ENCODE measurements at regions not wholly inside any gene's neighbourhood (a gene's known extent, or its start where the extent isn't known, plus 50 kb on each side); places are given as distances from the start of the nearest gene placed in this dataset.
"Not testable (repeated sequence)": the region's sequence is repeated elsewhere in the genome, so short reads cannot be mapped to it uniquely, and the experiment has no call there.

GRCh38 chr3:56955492-56956111, 104.9 kb upstream of the SPATA12 start:
- no peak for DNase-seq
- POLR2A ChIA-PET, result no interaction called here
- no peak overlapping the region for H3K27ac Mint-ChIP-seq
- H3K36me3 Mint-ChIP-seq (ENCODE audit: low read depth), result no peaks in the 10 kb centered on the region
- CTCF ChIA-PET, result no interaction called here
- H3K4me1 Mint-ChIP-seq (ENCODE audit: low read depth), result peaks cover 4% of the 10 kb centered on the region
- no peaks in the 10 kb centered on the region for H3K27me3 Mint-ChIP-seq (ENCODE audit: low read depth)
- H3K4me3 Mint-ChIP-seq, result no peak overlapping the region
- H3K9me3 Mint-ChIP-seq (ENCODE audit: insufficient read depth), result no peaks in the 10 kb centered on the region
- no peak for ATAC-seq

- DNase-seq, result no peak
- H3K4me1 Mint-ChIP-seq (ENCODE audit: low read depth), result peaks cover 4% of the 10 kb centered on the region
- H3K9me3 Mint-ChIP-seq (ENCODE audit: insufficient read depth), result no peaks in the 10 kb centered on the region
- no peaks in the 10 kb centered on the region for H3K36me3 Mint-ChIP-seq (ENCODE audit: low read depth)
- H3K4me3 Mint-ChIP-seq, result no peak overlapping the region
- H3K27me3 Mint-ChIP-seq (ENCODE audit: low read depth), result no peaks in the 10 kb centered on the region
- H3K27ac Mint-ChIP-seq, result no peak overlapping the region
- CTCF ChIA-PET, result interaction anchor here (1.2 to 1.4 kb wide), 2 partner anchors 10 to 42 kb away, joined by 3 read pairs; no protein-coding TSS in a partner anchor
- no peak for ATAC-seq
- POLR2A ChIA-PET, result no interaction called here
These were observed 106.3 kb upstream of the SPATA12 start for GRCh38 chr3:56954125-56954524.

- ATAC-seq (no peak), DNase-seq (no peak)
- Mint-ChIP-seq H3K4me1 (ENCODE audit: low read depth) (no peaks in the 10 kb centered on the region), H3K27me3 (ENCODE audit: low read depth) (no peaks in the 10 kb centered on the region), H3K36me3 (ENCODE audit: low read depth) (no peaks in the 10 kb centered on the region), H3K4me3 (no peak overlapping the region), H3K27ac (no peak overlapping the region), H3K9me3 (ENCODE audit: insufficient read depth) (no peaks in the 10 kb centered on the region)
- CTCF ChIA-PET, result interaction anchor here (1.2 to 1.5 kb wide), 2 partner anchors 18 to 43 kb away, joined by 3 read pairs; no protein-coding TSS in a partner anchor
- POLR2A ChIA-PET, result no interaction called here
These were observed 107.6 kb upstream of the SPATA12 start for GRCh38 chr3:56952846-56953245.

- Mint-ChIP-seq H3K36me3 (ENCODE audit: low read depth) (peaks cover under 1% of the 10 kb centered on the region), H3K4me3 (no peak overlapping the region), H3K27me3 (ENCODE audit: low read depth) (no peaks in the 10 kb centered on the region), H3K27ac (no peak overlapping the region), H3K4me1 (ENCODE audit: low read depth) (no peaks in the 10 kb centered on the region), H3K9me3 (ENCODE audit: insufficient read depth) (no peaks in the 10 kb centered on the region)
- DNase-seq (no peak), ATAC-seq (no peak)
- ChIA-PET CTCF (interaction anchor here (1.5 kb wide), 1 partner anchor 19 kb away, joined by 3 read pairs; no protein-coding TSS in a partner anchor), POLR2A (no interaction called here)
These were observed 108.4 kb upstream of the SPATA12 start for GRCh38 chr3:56952061-56952460.

- no peak overlapping the region for H3K27ac Mint-ChIP-seq
- CTCF ChIA-PET, result interaction anchor here (1.5 kb wide), 1 partner anchor 20 kb away, joined by 3 read pairs; no protein-coding TSS in a partner anchor
- no peaks in the 10 kb centered on the region for H3K4me1 Mint-ChIP-seq (ENCODE audit: low read depth)
- H3K9me3 Mint-ChIP-seq (ENCODE audit: insufficient read depth), result no peaks in the 10 kb centered on the region
- DNase-seq, result no peak
- H3K27me3 Mint-ChIP-seq (ENCODE audit: low read depth), result no peaks in the 10 kb centered on the region
- POLR2A ChIA-PET, result no interaction called here
- H3K4me3 Mint-ChIP-seq, result no peak overlapping the region
- peaks cover 5% of the 10 kb centered on the region for H3K36me3 Mint-ChIP-seq (ENCODE audit: low read depth)
- ATAC-seq, result no peak
These were observed 109.1 kb upstream of the SPATA12 start for GRCh38 chr3:56951366-56951765.

- CTCF ChIA-PET, result interaction anchor here (0.6 to 1.7 kb wide), 3 partner anchors 9 to 144 kb away, joined by 3 read pairs; partner anchors contain the start of gene ARHGEF3
- H3K27ac Mint-ChIP-seq; DNase-seq; H3K4me3 Mint-ChIP-seq; POLR2A ChIA-PET; H3K9me3 Mint-ChIP-seq (ENCODE audit: insufficient read depth); H3K27me3 Mint-ChIP-seq (ENCODE audit: low read depth); ATAC-seq: not testable (repeated sequence)
- peaks cover 14% of the 10 kb centered on the region for H3K36me3 Mint-ChIP-seq (ENCODE audit: low read depth)
- peaks cover 19% of the 10 kb centered on the region for H3K4me1 Mint-ChIP-seq (ENCODE audit: low read depth)
These were observed 115.1 kb upstream of the SPATA12 start for GRCh38 chr3:56945378-56945777.

- POLR2A ChIA-PET, result interaction anchor here (0.6 to 1.1 kb wide), 3 partner anchors 27 to 88 kb away, joined by 3 to 7 read pairs (median 3); no protein-coding TSS in a partner anchor
These were observed 117.9 kb upstream of the SPATA12 start for GRCh38 chr3:56942523-56942922.

GRCh38 chr3:56940976-56941375, 119.5 kb upstream of the SPATA12 start:
- Mint-ChIP-seq H3K27ac (no peak overlapping the region), H3K36me3 (ENCODE audit: low read depth) (peaks cover 8% of the 10 kb centered on the region), H3K9me3 (ENCODE audit: insufficient read depth) (no peaks in the 10 kb centered on the region), H3K4me1 (ENCODE audit: low read depth) (peaks cover 26% of the 10 kb centered on the region), H3K27me3 (ENCODE audit: low read depth) (no peaks in the 10 kb centered on the region), H3K4me3 (no peak overlapping the region)
- ChIA-PET POLR2A (no interaction called here), CTCF (interaction anchor here (1.4 kb wide), 1 partner anchor 48 kb away, joined by 4 read pairs; no protein-coding TSS in a partner anchor)
- DNase-seq (no peak), ATAC-seq (no peak)

More at GRCh38 chr3:56942523-56942922, 117.9 kb upstream of the SPATA12 start:
- DNase-seq, result no peak
- Mint-ChIP-seq H3K27me3 (ENCODE audit: low read depth) (no peaks in the 10 kb centered on the region), H3K4me3 (no peak overlapping the region), H3K27ac (no peak overlapping the region), H3K36me3 (ENCODE audit: low read depth) (peaks cover 14% of the 10 kb centered on the region), H3K4me1 (ENCODE audit: low read depth) (peaks cover 23% of the 10 kb centered on the region), H3K9me3 (ENCODE audit: insufficient read depth) (no peaks in the 10 kb centered on the region)
- ATAC-seq, result no peak
- CTCF ChIA-PET, result interaction anchor here (0.6 to 2.1 kb wide), 7 partner anchors 26 to 196 kb away, joined by 3 to 7 read pairs (median 3); no protein-coding TSS in a partner anchor

GRCh38 chr3:56940321-56940720, 120.1 kb upstream of the SPATA12 start:
- no peak overlapping the region for H3K4me3 Mint-ChIP-seq
- CTCF ChIA-PET, result interaction anchor here (1.4 kb wide), 1 partner anchor 48 kb away, joined by 4 read pairs; no protein-coding TSS in a partner anchor
- no peak overlapping the region for H3K27ac Mint-ChIP-seq
- POLR2A ChIA-PET, result no interaction called here
- ATAC-seq (no peak), DNase-seq (no peak)
- H3K36me3 Mint-ChIP-seq (ENCODE audit: low read depth), result peaks cover 8% of the 10 kb centered on the region
- H3K9me3 Mint-ChIP-seq (ENCODE audit: insufficient read depth), result no peaks in the 10 kb centered on the region
- H3K27me3 Mint-ChIP-seq (ENCODE audit: low read depth), result no peaks in the 10 kb centered on the region
- peaks cover 25% of the 10 kb centered on the region for H3K4me1 Mint-ChIP-seq (ENCODE audit: low read depth)

GRCh38 chr3:56939834-56940233, 120.6 kb upstream of the SPATA12 start:
- peaks cover 21% of the 10 kb centered on the region for H3K4me1 Mint-ChIP-seq (ENCODE audit: low read depth)
- no peaks in the 10 kb centered on the region for H3K9me3 Mint-ChIP-seq (ENCODE audit: insufficient read depth)
- no peaks in the 10 kb centered on the region for H3K27me3 Mint-ChIP-seq (ENCODE audit: low read depth)
- ATAC-seq, result no peak
- POLR2A ChIA-PET, result no interaction called here
- DNase-seq, result no peak
- H3K36me3 Mint-ChIP-seq (ENCODE audit: low read depth), result peaks cover 3% of the 10 kb centered on the region
- no peak overlapping the region for H3K27ac Mint-ChIP-seq
- no peak overlapping the region for H3K4me3 Mint-ChIP-seq
- CTCF ChIA-PET, result no interaction called here

- no peak overlapping the region for H3K4me3 Mint-ChIP-seq
- ChIA-PET POLR2A (no interaction called here), CTCF (no interaction called here)
- ATAC-seq (no peak), DNase-seq (no peak)
- peaks cover 19% of the 10 kb centered on the region for H3K4me1 Mint-ChIP-seq (ENCODE audit: low read depth)
- H3K27me3 Mint-ChIP-seq (ENCODE audit: low read depth), result no peaks in the 10 kb centered on the region
- no peak overlapping the region for H3K27ac Mint-ChIP-seq
- H3K36me3 Mint-ChIP-seq (ENCODE audit: low read depth), result peaks cover 5% of the 10 kb centered on the region
- peaks cover 6% of the 10 kb centered on the region for H3K9me3 Mint-ChIP-seq (ENCODE audit: insufficient read depth)
These were observed 121.9 kb upstream of the SPATA12 start for GRCh38 chr3:56938530-56938929.

- Mint-ChIP-seq H3K4me1 (ENCODE audit: low read depth) (peaks cover 13% of the 10 kb centered on the region), H3K27ac (no peak overlapping the region), H3K36me3 (ENCODE audit: low read depth) (peaks cover 10% of the 10 kb centered on the region), H3K27me3 (ENCODE audit: low read depth) (no peaks in the 10 kb centered on the region), H3K4me3 (no peak overlapping the region), H3K9me3 (ENCODE audit: insufficient read depth) (peaks cover 8% of the 10 kb centered on the region)
- ChIA-PET POLR2A (no interaction called here), CTCF (no interaction called here)
- ATAC-seq (no peak), DNase-seq (no peak)
These were observed 122.9 kb upstream of the SPATA12 start for GRCh38 chr3:56937580-56937979.
